ENCODE measurements at regions not wholly inside any gene's neighbourhood (a gene's known extent, or its start where the extent isn't known, plus 50 kb on each side); places are given as distances from the start of the nearest gene placed in this dataset.

DNA sequence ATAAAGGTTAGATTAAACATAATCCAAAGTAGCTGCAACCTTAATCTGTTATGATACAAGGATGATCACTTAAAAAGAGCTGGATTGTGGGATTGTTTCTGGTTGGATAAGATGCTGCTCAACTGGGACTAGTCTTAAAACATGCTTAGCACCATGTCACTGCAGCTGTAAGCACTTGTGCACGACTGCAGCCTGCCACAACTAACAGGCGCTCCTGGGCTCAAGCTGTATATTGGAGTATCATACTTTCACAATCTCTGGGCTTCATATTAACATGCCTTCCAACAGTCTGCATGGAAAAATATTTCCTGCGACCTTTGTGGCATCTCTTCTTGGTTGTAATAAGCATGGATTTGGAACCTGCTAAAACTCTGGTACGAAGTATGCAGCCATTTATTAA lies 493.0 kb upstream of the PITX2 start:
- no peak for TF ChIP-seq ZNF274 (IDR thresholded peaks at IDR 0.05; ENCODE audit: low read depth, low read length)
- TF ChIP-seq YY1 (IDR thresholded peaks at IDR 0.05; ENCODE audit: insufficient read depth, insufficient read length), result no peak

Data from NT2/D1 (cell line).